ENCODE measurements at regions not wholly inside any gene's neighbourhood (a gene's known extent, or its start where the extent isn't known, plus 50 kb on each side); places are given as distances from the start of the nearest gene placed in this dataset.

DNA sequence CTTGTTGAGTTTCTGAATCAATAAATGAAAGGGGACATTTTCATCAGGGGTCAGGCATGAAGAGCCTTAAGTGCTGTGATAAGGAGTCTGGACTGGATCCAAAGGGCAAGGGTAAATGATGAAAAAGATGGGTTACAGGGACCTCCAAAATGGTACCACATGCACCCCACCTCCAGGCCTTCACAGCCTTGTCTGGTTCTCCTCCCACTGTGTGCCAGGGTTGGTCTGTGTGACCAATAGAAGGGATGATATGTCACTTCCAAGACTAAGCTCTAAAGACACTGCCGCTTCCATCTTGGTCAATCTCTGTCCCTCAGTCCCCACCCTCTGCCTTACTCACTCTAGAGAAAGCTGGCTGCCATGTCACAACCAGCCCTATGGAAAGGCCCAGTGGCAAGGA lies 140.6 kb downstream of the ZNF281 start:
- FAIRE-seq, result no peak

More for the DNA sequence above, 140.6 kb downstream of the ZNF281 start:
- Histone ChIP-seq H2BK120ac (replicated peaks; ENCODE audit: low read depth, low read length) (no peak overlapping the region), H3K4ac (replicated peaks; ENCODE audit: insufficient read length, low read depth, low read length) (no peak overlapping the region), H4K20me1 (replicated peaks in 1 of 2; ENCODE audit: control insufficient read depth in 1 of 2, insufficient read depth in 2 of 2, low read length in 2 of 2) (no peaks in the 10 kb centered on the region), H3K23ac (ENCODE audit: insufficient read length) (no peak overlapping the region), H3K4me2 (ENCODE audit: insufficient read depth in 1 of 2, low read depth in 2 of 2, low read length in 2 of 2) (no peak overlapping the region), H3K9ac (replicated peaks in 1 of 4; ENCODE audit: extremely low read depth in 1 of 4, low read depth in 3 of 4, low read length in 3 of 4) (no peak overlapping the region), H3K27ac (ENCODE audit: low read depth, low read length) (no peak overlapping the region), H3K23me2 (ENCODE audit: low read depth, low read length) (no peaks in the 10 kb centered on the region), H2BK12ac (ENCODE audit: low read depth, low read length) (no peak overlapping the region), H3K79me1 (ENCODE audit: low read depth, low read length) (no peaks in the 10 kb centered on the region), H3K27me3 (replicated peaks in 1 of 4; ENCODE audit: control insufficient read depth in 3 of 4, extremely low read depth in 1 of 4, insufficient read depth in 3 of 4, low read length in 3 of 4) (no peaks in the 10 kb centered on the region), H2AK5ac (ENCODE audit: low read depth, low read length) (no peak overlapping the region), H2AFZ (ENCODE audit: low read length) (no peak overlapping the region), H3K9me3 (ENCODE audit: insufficient read depth in 2 of 2, low read depth in 1 of 2, low read length in 1 of 2) (no peaks in the 10 kb centered on the region), H3K36me3 (ENCODE audit: control insufficient read depth in 2 of 4, insufficient read depth in 4 of 4, low read length in 3 of 4) (no peaks in the 10 kb centered on the region), H3K56ac (replicated peaks; ENCODE audit: insufficient read length, low read depth, low read length) (no peak overlapping the region), H2BK5ac (ENCODE audit: low read depth, low read length) (no peak overlapping the region), H4K5ac (ENCODE audit: insufficient read length, low read depth, low read length) (no peak overlapping the region), H3K4me3 (ENCODE audit: extremely low read depth in 1 of 4, insufficient read depth in 2 of 4, low read depth in 3 of 4, low read length in 4 of 4) (no peak overlapping the region), H4K8ac (ENCODE audit: extremely low read depth, insufficient read depth, low read length) (no peak overlapping the region), H2BK15ac (ENCODE audit: low read length) (no peak overlapping the region), H3K18ac (ENCODE audit: extremely low read depth, low read length) (no peak overlapping the region), H3K4me1 (replicated peaks in 1 of 4; ENCODE audit: control insufficient read depth in 3 of 4, insufficient read depth in 4 of 4, low read length in 3 of 4) (no peaks in the 10 kb centered on the region), H4K91ac (replicated peaks; ENCODE audit: insufficient read length, low read length) (no peak overlapping the region), H2BK20ac (ENCODE audit: low read length) (no peak overlapping the region), H3K79me2 (ENCODE audit: control insufficient read depth in 1 of 2, insufficient read depth in 2 of 2, low read length in 2 of 2) (no peaks in the 10 kb centered on the region), H3K14ac (ENCODE audit: insufficient read length) (no peak overlapping the region)
- WGBS, 2 experiments (ENCODE audit: extremely low coverage in 1 of 2, insufficient coverage in 1 of 2, insufficient read length in 1 of 2, insufficient replicate concordance in 2 of 2, low coverage in 1 of 2, low lambda C conversion rate in 2 of 2, missing lambda C conversion rate in 1 of 2), result 85% methylated on average over 1 of the region's 1 CpG; no CpG with 5 or more reads in 1 of the 2 experiments
- POLR2A ChIA-PET (ENCODE audit: partially characterized antibody), result no interaction called here
- TF ChIP-seq SUZ12 (IDR thresholded peaks at IDR 0.05; ENCODE audit: low read length), result no peak
- TF ChIP-seq SRF (IDR thresholded peaks at IDR 0.05; ENCODE audit: low read depth, low read length), result no peak
- no peak for TF ChIP-seq CHD2 (IDR thresholded peaks at IDR 0.05; ENCODE audit: low read length)
- no peak for TF ChIP-seq CBX5 (IDR thresholded peaks at IDR 0.05; ENCODE audit: low read depth, low read length)
- TF ChIP-seq HDAC6 (IDR thresholded peaks at IDR 0.05; ENCODE audit: low read depth, low read length), result no peak
- no peak for TF ChIP-seq BACH1 (IDR thresholded peaks at IDR 0.05; ENCODE audit: low read length)
- TF ChIP-seq ATF2 (IDR thresholded peaks at IDR 0.05; ENCODE audit: low read length), result no peak
- no peak for TF ChIP-seq SIN3A (conservative IDR thresholded peaks at IDR 0.05 in 1 of 2, IDR thresholded peaks at IDR 0.05 in 1 of 2; ENCODE audit: low read depth in 1 of 2, low read length in 2 of 2)
- CTCF ChIA-PET (ENCODE audit: partially characterized antibody), result interaction anchor here (0.6 to 4.7 kb wide), 4 partner anchors 10 to 314 kb away, joined by 3 to 25 read pairs (median 4); no protein-coding TSS in a partner anchor
- no peak for DNase-seq (ENCODE audit: low read depth in 1 of 2, low spot score in 2 of 2)

All from H1 (cell line).